H1 (cell line): ENCODE measurements at regions not wholly inside any gene's neighbourhood (a gene's known extent, or its start where the extent isn't known, plus 50 kb on each side); places are given as distances from the start of the nearest gene placed in this dataset.

Experiments used
- CTCF ChIA-PET: fragments of 300-600 bp; sonication (Branson Sonifier 250); formaldehyde crosslinking; loops from one replicate; lab custom pipeline; 2021; ENCODE audit not compliant: partially characterized antibody; lab: Charles Lee
- POLR2A ChIA-PET: fragments of 300-600 bp; sonication (Branson Sonifier 250); formaldehyde crosslinking; loops from one replicate; lab custom pipeline; 2021; ENCODE audit warnings: inconsistent platforms; ENCODE audit not compliant: partially characterized antibody; lab: Charles Lee
- DNase-seq, 2 experiments: peaks; one replicate each; pipeline versions ENCODE4 v3.0.0 to v3.0.0-alpha.2; 2010 to 2022; ENCODE audit warnings: low spot score in 2 of 2, low read depth in 1 of 2, mixed read lengths in 1 of 2
- FAIRE-seq: peaks from 2 replicates; lab custom pipeline; 2011; peaks lifted over from hg19 to GRCh38; lab: Jason Lieb, UNC
- H2AFZ ChIP-seq: 2 replicates; pipeline ENCODE4 v1.8.1; 2012; ENCODE audit warnings: low read length, inconsistent platforms
- H2AK5ac ChIP-seq: 2 replicates; pipeline ENCODE4 v1.6.1; 2013; ENCODE audit warnings: low read depth, low read length
- H2BK120ac ChIP-seq: replicated peaks from 2 replicates; pipeline ENCODE3; 2013; ENCODE audit warnings: low read depth, low read length, inconsistent platforms
- H2BK12ac ChIP-seq: 2 replicates; pipeline ENCODE4 v1.6.1; 2013; ENCODE audit warnings: low read depth, low read length
- H2BK15ac ChIP-seq: 2 replicates; pipeline ENCODE4 v1.6.1; 2013; ENCODE audit warnings: low read length
- H2BK20ac ChIP-seq: 2 replicates; pipeline ENCODE4 v1.6.1; 2013; ENCODE audit warnings: low read length
- H2BK5ac ChIP-seq: 2 replicates; pipeline ENCODE4 v1.6.1; 2013; ENCODE audit warnings: low read depth, low read length
- H3K14ac ChIP-seq: 2 replicates; pipeline ENCODE4 v1.6.1; 2013; ENCODE audit warnings: inconsistent platforms; ENCODE audit not compliant: insufficient read length
- H3K18ac ChIP-seq: 2 replicates; pipeline ENCODE4 v1.6.1; 2013; ENCODE audit warnings: low read length; ENCODE audit errors: extremely low read depth
- H3K23ac ChIP-seq: 2 replicates; pipeline ENCODE4 v1.6.1; 2013; ENCODE audit warnings: inconsistent platforms; ENCODE audit not compliant: insufficient read length
- H3K23me2 ChIP-seq: 2 replicates; pipeline ENCODE4 v1.6.1; 2013; ENCODE audit warnings: low read depth, low read length
- H3K27ac ChIP-seq: 2 replicates; pipeline ENCODE4 v1.6.1; 2011; ENCODE audit warnings: low read depth, low read length, inconsistent platforms
- H3K27me3 ChIP-seq, 4 experiments: replicated peaks in 1 of 4; 1 replicate in 1 of 4; 2 replicates in 3 of 4; pipeline versions ENCODE4 v1.6.1 to v1.8.1; 2011 to 2013; ENCODE audit warnings: low read length in 3 of 4, mild to moderate bottlenecking in 3 of 4, inconsistent platforms in 2 of 4, mixed read lengths in 2 of 4, moderate library complexity in 1 of 4; ENCODE audit not compliant: control insufficient read depth in 3 of 4, insufficient read depth in 3 of 4; ENCODE audit errors: extremely low read depth in 1 of 4
- H3K36me3 ChIP-seq, 4 experiments: 2 replicates each; pipeline versions ENCODE4 v1.6.1 to v1.8.1; 2011 to 2013; ENCODE audit warnings: mild to moderate bottlenecking in 4 of 4, low read length in 3 of 4, moderate library complexity in 2 of 4, control low read depth in 1 of 4, inconsistent platforms in 1 of 4; ENCODE audit not compliant: insufficient read depth in 4 of 4, control insufficient read depth in 2 of 4
- H3K4ac ChIP-seq: replicated peaks from 2 replicates; pipeline ENCODE3; 2013; ENCODE audit warnings: low read length, low read depth, mixed read lengths, inconsistent platforms; ENCODE audit not compliant: insufficient read length
- H3K4me1 ChIP-seq, 4 experiments: replicated peaks in 1 of 4; 1 replicate in 1 of 4; 2 replicates in 3 of 4; pipeline versions ENCODE4 v1.6.1 to v1.8.1; 2011 to 2013; ENCODE audit warnings: low read length in 3 of 4, inconsistent platforms in 2 of 4, mixed read lengths in 1 of 4; ENCODE audit not compliant: insufficient read depth in 4 of 4, control insufficient read depth in 3 of 4
- H3K4me2 ChIP-seq, 2 experiments: 2 replicates each; pipeline versions ENCODE4 v1.6.1 to v1.8.1; 2011 to 2013; ENCODE audit warnings: low read depth in 2 of 2, low read length in 2 of 2, control low read depth in 1 of 2, inconsistent platforms in 1 of 2, mild to moderate bottlenecking in 1 of 2; ENCODE audit not compliant: insufficient read depth in 1 of 2
- H3K4me3 ChIP-seq, 4 experiments: fragments of 200-600, 300-600 bp in 1 of 4; sonication (generic), shearing (Covaris generic), sonication (Bioruptor Twin) in 1 of 4; 2 replicates each; pipeline versions ENCODE4 v1.5.1 to v1.8.1; 2011 to 2016; ENCODE audit warnings: low read length in 4 of 4, low read depth in 3 of 4, control low read depth in 2 of 4, inconsistent platforms in 2 of 4, mild to moderate bottlenecking in 2 of 4, mixed read lengths in 1 of 4, moderate library complexity in 1 of 4; ENCODE audit not compliant: insufficient read depth in 2 of 4; ENCODE audit errors: extremely low read depth in 1 of 4
- H3K56ac ChIP-seq: replicated peaks from 2 replicates; pipeline ENCODE3; 2013; ENCODE audit warnings: low read depth, mild to moderate bottlenecking, mixed read lengths, low read length, inconsistent platforms; ENCODE audit not compliant: insufficient read length
- H3K79me1 ChIP-seq: 2 replicates; pipeline ENCODE4 v1.6.1; 2013; ENCODE audit warnings: low read depth, low read length, control low read depth
- H3K79me2 ChIP-seq, 2 experiments: 2 replicates each; pipeline versions ENCODE4 v1.6.1 to v1.8.1; 2012 to 2013; ENCODE audit warnings: low read length in 2 of 2, mild to moderate bottlenecking in 2 of 2, inconsistent platforms in 1 of 2; ENCODE audit not compliant: insufficient read depth in 2 of 2, control insufficient read depth in 1 of 2
- H3K9ac ChIP-seq, 4 experiments: replicated peaks in 1 of 4; 1 replicate in 1 of 4; 2 replicates in 3 of 4; pipeline versions ENCODE4 v1.6.1 to v1.8.1; 2011 to 2013; ENCODE audit warnings: low read depth in 3 of 4, low read length in 3 of 4, control low read depth in 2 of 4, mild to moderate bottlenecking in 2 of 4, moderate library complexity in 2 of 4, inconsistent platforms in 1 of 4; ENCODE audit errors: extremely low read depth in 1 of 4
- H3K9me3 ChIP-seq, 2 experiments: 2 replicates each; pipeline versions ENCODE4 v1.6.1 to v1.8.1; 2012 to 2013; ENCODE audit warnings: mild to moderate bottlenecking in 2 of 2, moderate library complexity in 2 of 2, control low read depth in 1 of 2, inconsistent platforms in 1 of 2, low read depth in 1 of 2, low read length in 1 of 2, mixed read lengths in 1 of 2; ENCODE audit not compliant: insufficient read depth in 2 of 2
- H4K20me1 ChIP-seq, 2 experiments: replicated peaks in 1 of 2; 2 replicates each; pipeline versions ENCODE3 to v1.8.1; 2011 to 2013; ENCODE audit warnings: inconsistent platforms in 2 of 2, low read length in 2 of 2, mild to moderate bottlenecking in 1 of 2; ENCODE audit not compliant: insufficient read depth in 2 of 2, control insufficient read depth in 1 of 2
- H4K5ac ChIP-seq: 2 replicates; pipeline ENCODE4 v1.6.1; 2013; ENCODE audit warnings: low read length, low read depth, mixed read lengths, inconsistent platforms; ENCODE audit not compliant: insufficient read length
- H4K8ac ChIP-seq: 2 replicates; pipeline ENCODE4 v1.8.0; 2013; ENCODE audit warnings: mild to moderate bottlenecking, moderate library complexity, low read length, inconsistent platforms; ENCODE audit not compliant: insufficient read depth; ENCODE audit errors: extremely low read depth
- H4K91ac ChIP-seq: replicated peaks from 2 replicates; pipeline ENCODE3; 2013; ENCODE audit warnings: low read length, mixed read lengths, inconsistent platforms; ENCODE audit not compliant: insufficient read length
- ASH2L ChIP-seq: fragments of 200-600, 300-600 bp; sonication (generic); IDR thresholded peaks from one replicate; pipeline ENCODE4 v1.7.1; 2017; ENCODE audit warnings: low read length
- CBX5 ChIP-seq: fragments of 300-800, 300-1000 bp; sonication (generic); IDR thresholded peaks from 2 replicates; pipeline ENCODE4 v1.7.1; 2016; ENCODE audit warnings: antibody characterized with exemption, low read length, low read depth
- WGBS, 2 experiments: shearing (Covaris generic) in 1 of 2; methylation state at CpG; one replicate each; pipeline versions ENCODE4 v1.1.6 to v1.1.7; 2013 to 2015; ENCODE audit warnings: low lambda C conversion rate in 2 of 2, mixed read lengths in 2 of 2, inconsistent platforms in 1 of 2, low coverage in 1 of 2, missing lambda C conversion rate in 1 of 2; ENCODE audit not compliant: insufficient replicate concordance in 2 of 2, insufficient coverage in 1 of 2, insufficient read length in 1 of 2; ENCODE audit errors: extremely low coverage in 1 of 2, missing lambda C conversion rate in 1 of 2; 5-methylcytosine and 5-hydroxymethylcytosine counted together

DNA sequence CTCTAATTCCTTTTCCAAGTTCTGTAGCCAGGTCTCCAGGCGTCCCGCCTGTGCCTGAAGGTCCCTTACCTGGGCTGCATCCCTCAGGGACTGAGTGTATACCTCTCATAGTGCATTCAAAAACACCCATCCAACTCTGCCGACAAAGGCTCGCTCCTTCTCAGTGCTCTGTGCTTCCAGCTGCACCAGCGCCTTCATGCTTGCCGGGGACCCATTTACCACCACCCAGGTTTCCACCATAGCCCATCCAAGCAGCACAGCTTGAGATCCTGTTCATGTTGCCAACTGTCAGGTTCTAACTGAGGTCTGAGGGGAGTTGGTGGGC lies 794.5 kb downstream of the EFNA5 start:
- CTCF ChIA-PET, result interaction anchor here (0.6 to 1.6 kb wide), 6 partner anchors 51 to 755 kb away, joined by 3 to 5 read pairs (median 3); no protein-coding TSS in a partner anchor
- H2BK12ac ChIP-seq, result no peak overlapping the region; the same call in 1 of the 2 replicates
- no peak overlapping the region for H3K56ac ChIP-seq
- POLR2A ChIA-PET, result no interaction called here
- H3K27ac ChIP-seq, result no peak overlapping the region
- TF ChIP-seq ASH2L (no peak), CBX5 (0 out of 2 replicates have a peak, but pooled peaks have one; percentile 32)
- no peaks in the 10 kb centered on the region for H3K79me1 ChIP-seq
- H4K5ac ChIP-seq, result no peak overlapping the region
- no peak overlapping the region for H2AFZ ChIP-seq
- no peaks in the 10 kb centered on the region for H3K4me1 ChIP-seq
- H3K23ac ChIP-seq, result no peak overlapping the region
- no peaks in the 10 kb centered on the region for H4K20me1 ChIP-seq
- no peaks in the 10 kb centered on the region for H3K79me2 ChIP-seq
- WGBS, 2 experiments, result 100% methylated on average over 4 of the region's 6 CpGs; no CpG with 5 or more reads in 1 of the 2 experiments
- H3K23me2 ChIP-seq, result no peaks in the 10 kb centered on the region
- no peak overlapping the region for H2AK5ac ChIP-seq
- DNase-seq (no peak), FAIRE-seq (no peak)
- H3K36me3 ChIP-seq, result 0 out of 8 replicates have a peak, but pooled peaks cover 0 to 6% (median 0%) of the 10 kb centered on the region in 4 experiments
- no peak overlapping the region for H3K4me2 ChIP-seq
- H3K9me3 ChIP-seq, result peaks cover 13 to 22% of the 10 kb centered on the region in 2 experiments
- no peak overlapping the region for H3K18ac ChIP-seq
- no peak overlapping the region for H2BK20ac ChIP-seq
- no peak overlapping the region for H4K8ac ChIP-seq
- no peak overlapping the region for H2BK120ac ChIP-seq
- no peak overlapping the region for H3K9ac ChIP-seq
- H2BK5ac ChIP-seq, result no peak overlapping the region
- no peak overlapping the region for H2BK15ac ChIP-seq
- H3K27me3 ChIP-seq, result no peaks in the 10 kb centered on the region
- H3K4me3 ChIP-seq, result no peak overlapping the region; a peak in 1 of 8 replicates
- H4K91ac ChIP-seq, result no peak overlapping the region
- no peak overlapping the region for H3K14ac ChIP-seq
- no peak overlapping the region for H3K4ac ChIP-seq
